UCSD-AML1 (cell line): ENCODE measurements at regions not wholly inside any gene's neighbourhood (a gene's known extent, or its start where the extent isn't known, plus 50 kb on each side); places are given as distances from the start of the nearest gene placed in this dataset.

Experiments used
- DNase-seq: peaks from one replicate; lab custom pipeline; 2025; ENCODE audit not compliant: unreplicated experiment; lab: John Stamatoyannopoulos, UW

DNA sequence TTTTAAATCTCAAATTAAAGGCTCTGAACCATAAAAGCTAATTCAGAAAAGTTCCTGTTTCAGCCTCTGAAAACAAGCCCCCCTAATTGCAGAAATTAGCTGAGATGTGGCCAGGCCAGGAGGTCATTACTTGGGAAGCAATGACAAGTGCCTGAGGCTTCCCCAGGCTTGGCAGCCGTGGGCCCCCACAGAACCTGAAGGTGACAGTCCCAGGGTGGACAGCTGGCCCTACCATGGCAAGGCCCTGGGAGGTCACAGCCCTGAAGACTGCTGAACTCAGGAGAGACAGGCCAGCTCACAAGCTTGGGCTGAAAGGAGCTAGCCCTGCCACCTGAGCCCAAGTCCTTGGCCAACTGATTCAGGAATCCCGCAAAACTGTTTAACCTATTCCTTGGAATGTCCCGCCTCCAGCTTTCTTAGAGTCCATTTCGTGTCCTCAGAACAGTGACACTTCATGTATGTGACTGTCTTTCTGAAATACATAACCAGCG is 54.3 kb upstream of the PKDCC start:
- no peak for DNase-seq

DNA sequence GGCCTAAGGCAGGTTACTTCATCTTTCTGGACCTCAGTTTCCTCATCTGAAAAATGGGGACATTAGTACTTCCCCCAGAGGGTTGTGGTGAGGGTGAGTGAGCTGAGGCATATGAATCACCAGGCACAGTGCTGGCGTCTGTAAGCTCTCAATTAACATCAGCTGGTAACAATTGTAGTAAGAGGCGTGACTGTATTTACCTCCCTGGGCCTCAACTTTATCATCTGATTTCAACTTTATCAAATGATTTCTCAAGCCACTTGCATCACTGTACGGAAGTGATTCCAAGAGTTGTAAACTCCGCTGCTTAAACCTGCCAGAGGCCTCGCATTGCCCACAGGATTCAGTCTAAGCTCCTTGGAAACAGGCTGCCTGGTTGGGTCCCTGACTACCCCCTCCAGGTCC is 53.6 kb upstream of the PKDCC start:
- DNase-seq, result no peak

DNA sequence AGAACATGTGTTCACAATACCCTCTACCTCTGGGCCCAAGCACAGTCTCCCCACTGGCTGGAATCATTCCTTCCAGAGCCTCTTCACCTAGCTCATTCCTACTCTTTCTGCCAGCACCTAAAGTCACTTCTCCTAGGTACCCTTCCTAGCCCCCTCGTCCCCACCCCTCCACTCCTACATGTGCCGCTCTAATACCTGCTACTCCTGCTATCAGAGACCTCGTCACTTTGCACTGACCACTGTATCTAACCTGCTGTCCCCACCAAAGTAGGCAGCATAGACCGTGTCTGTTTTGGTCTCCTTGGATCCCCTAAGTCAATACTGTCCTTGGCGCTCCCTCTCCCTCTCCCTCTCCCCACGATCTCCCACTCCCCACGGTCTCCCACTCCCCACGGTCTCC is 53.2 kb upstream of the PKDCC start:
- DNase-seq, result no peak

DNA sequence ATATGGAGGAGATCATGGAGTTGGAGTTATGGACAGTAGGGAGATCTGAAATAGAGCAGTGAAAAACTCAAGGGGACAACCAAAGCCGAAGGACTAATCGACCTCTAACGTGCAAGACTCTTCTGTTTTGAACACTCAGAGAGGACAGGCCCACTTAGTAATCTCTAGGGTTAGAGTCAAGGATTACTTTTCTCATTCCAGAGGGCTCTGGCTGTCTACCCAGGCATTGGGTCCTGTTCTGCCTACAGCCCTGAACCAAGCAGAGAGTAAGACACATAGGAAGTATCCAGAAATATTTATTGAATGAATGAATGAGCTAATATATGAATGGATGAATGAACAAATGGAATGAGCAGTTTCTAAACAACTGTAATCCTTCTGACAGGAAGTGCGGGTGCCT is 50.3 kb upstream of the PKDCC start:
- DNase-seq, result no peak
